ENCODE measurements at regions not wholly inside any gene's neighbourhood (a gene's known extent, or its start where the extent isn't known, plus 50 kb on each side); places are given as distances from the start of the nearest gene placed in this dataset.

DNA sequence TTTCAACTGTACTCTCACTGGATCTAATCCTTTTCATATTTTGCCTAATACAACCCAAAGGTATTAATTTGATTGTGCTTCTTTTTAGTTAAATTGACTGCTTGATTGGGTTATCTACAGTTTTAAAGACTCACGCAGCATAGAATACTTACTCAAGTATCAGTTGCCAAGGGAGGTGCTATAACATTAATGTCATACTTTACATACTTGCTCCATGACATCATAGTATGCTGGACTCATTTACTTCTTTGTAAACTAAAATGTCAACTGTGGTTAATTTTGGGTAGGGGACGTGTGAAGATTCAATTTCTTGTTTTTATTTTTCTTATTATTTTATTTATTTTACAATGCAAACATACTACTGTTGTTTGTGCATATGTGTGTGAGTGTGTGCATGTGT lies 716.2 kb upstream of the VRK2 start:
- in situ Hi-C loops (cut with HindIII; ENCODE audit: low pct_unique_long_range_greater_than_20kb, low sequenced_read_pairs) (no loop called here), intact Hi-C loops (cut with micrococcal nuclease; ENCODE audit: unreplicated experiment) (no loop called here)
- ATAC-seq: no peak
- Histone ChIP-seq H3K4me1 (ENCODE audit: control insufficient read depth, insufficient read depth, low read length) (no peaks in the 10 kb centered on the region), H3K27ac (ENCODE audit: low read length) (no peak overlapping the region), H3K36me3 (ENCODE audit: control insufficient read depth, insufficient read depth, low read length) (no peaks in the 10 kb centered on the region), H3K4me3 (ENCODE audit: low read depth in 2 of 2, low read length in 2 of 2) (no peak overlapping the region), H3K9me3 (ENCODE audit: control insufficient read depth, insufficient read depth, low read depth, low read length) (no peaks in the 10 kb centered on the region), H3K27me3 (ENCODE audit: control insufficient read depth, insufficient read depth, low read length) (no peaks in the 10 kb centered on the region)
- DNase-seq (ENCODE audit: low read depth, low spot score): no peak
- TF ChIP-seq, protein P1, sequence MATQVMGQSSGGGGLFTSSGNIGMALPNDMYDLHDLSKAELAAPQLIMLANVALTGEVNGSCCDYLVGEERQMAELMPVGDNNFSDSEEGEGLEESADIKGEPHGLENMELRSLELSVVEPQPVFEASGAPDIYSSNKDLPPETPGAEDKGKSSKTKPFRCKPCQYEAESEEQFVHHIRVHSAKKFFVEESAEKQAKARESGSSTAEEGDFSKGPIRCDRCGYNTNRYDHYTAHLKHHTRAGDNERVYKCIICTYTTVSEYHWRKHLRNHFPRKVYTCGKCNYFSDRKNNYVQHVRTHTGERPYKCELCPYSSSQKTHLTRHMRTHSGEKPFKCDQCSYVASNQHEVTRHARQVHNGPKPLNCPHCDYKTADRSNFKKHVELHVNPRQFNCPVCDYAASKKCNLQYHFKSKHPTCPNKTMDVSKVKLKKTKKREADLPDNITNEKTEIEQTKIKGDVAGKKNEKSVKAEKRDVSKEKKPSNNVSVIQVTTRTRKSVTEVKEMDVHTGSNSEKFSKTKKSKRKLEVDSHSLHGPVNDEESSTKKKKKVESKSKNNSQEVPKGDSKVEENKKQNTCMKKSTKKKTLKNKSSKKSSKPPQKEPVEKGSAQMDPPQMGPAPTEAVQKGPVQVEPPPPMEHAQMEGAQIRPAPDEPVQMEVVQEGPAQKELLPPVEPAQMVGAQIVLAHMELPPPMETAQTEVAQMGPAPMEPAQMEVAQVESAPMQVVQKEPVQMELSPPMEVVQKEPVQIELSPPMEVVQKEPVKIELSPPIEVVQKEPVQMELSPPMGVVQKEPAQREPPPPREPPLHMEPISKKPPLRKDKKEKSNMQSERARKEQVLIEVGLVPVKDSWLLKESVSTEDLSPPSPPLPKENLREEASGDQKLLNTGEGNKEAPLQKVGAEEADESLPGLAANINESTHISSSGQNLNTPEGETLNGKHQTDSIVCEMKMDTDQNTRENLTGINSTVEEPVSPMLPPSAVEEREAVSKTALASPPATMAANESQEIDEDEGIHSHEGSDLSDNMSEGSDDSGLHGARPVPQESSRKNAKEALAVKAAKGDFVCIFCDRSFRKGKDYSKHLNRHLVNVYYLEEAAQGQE (IDR thresholded peaks at IDR 0.05; ENCODE audit: insufficient read depth in 1 of 2, low read depth in 2 of 2, low read length in 1 of 2): no peak
- TF ChIP-seq TCF7L2 (IDR thresholded peaks at IDR 0.05; ENCODE audit: low read depth, low read length): no peak
- ChIA-PET POLR2A (no interaction called here), CTCF (interaction anchor here (0.7 kb wide), 1 partner anchor 42 kb away, joined by 3 read pairs; no protein-coding TSS in a partner anchor)
- BruUV-seq (replicated peaks): no TSS peak

DNA sequence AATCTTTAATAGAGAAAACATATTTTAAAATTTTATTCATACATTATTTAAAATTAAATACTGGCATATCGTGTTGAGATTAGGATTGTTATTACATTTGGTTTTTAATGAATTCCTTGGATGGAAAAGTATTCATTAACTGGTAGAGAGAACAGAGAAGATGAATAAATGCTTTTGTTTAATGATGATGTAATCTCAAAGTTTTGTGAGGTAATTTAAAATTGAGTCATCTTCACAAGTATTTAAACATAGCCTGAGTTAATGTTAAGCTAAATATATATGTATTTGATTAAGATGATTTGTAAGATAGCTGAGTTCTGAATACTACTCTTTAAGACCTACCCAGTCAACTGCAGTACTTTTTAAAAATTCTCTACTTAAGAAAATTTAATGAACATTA lies 713.4 kb upstream of the VRK2 start:
- ChIA-PET CTCF (no interaction called here), POLR2A (no interaction called here)
- no peak for ATAC-seq
- no peak overlapping the region for H3K4me3 ChIP-seq (ENCODE audit: low read depth in 2 of 2, low read length in 2 of 2)
- in situ Hi-C loops (cut with HindIII; ENCODE audit: low pct_unique_long_range_greater_than_20kb, low sequenced_read_pairs): no loop called here
- no peak for DNase-seq (ENCODE audit: low read depth, low spot score)
- no peaks in the 10 kb centered on the region for H3K36me3 ChIP-seq (ENCODE audit: control insufficient read depth, insufficient read depth, low read length)
- intact Hi-C loops (cut with micrococcal nuclease; ENCODE audit: unreplicated experiment): no loop called here
- H3K4me1 ChIP-seq (ENCODE audit: control insufficient read depth, insufficient read depth, low read length): no peaks in the 10 kb centered on the region
- no peak overlapping the region for H3K27ac ChIP-seq (ENCODE audit: low read length)
- no peaks in the 10 kb centered on the region for H3K9me3 ChIP-seq (ENCODE audit: control insufficient read depth, insufficient read depth, low read depth, low read length)
- no peaks in the 10 kb centered on the region for H3K27me3 ChIP-seq (ENCODE audit: control insufficient read depth, insufficient read depth, low read length)
- no TSS peak for BruUV-seq (replicated peaks)
- TF ChIP-seq TCF7L2 (IDR thresholded peaks at IDR 0.05; ENCODE audit: low read depth, low read length): no peak
- TF ChIP-seq, protein P1 (IDR thresholded peaks at IDR 0.05; ENCODE audit: insufficient read depth in 1 of 2, low read depth in 2 of 2, low read length in 1 of 2): no peak
- no peak for TF ChIP-seq SIN3A (IDR thresholded peaks at IDR 0.05; ENCODE audit: borderline replicate concordance, insufficient read depth, low read depth, low read length)
- TF ChIP-seq, protein P2, sequence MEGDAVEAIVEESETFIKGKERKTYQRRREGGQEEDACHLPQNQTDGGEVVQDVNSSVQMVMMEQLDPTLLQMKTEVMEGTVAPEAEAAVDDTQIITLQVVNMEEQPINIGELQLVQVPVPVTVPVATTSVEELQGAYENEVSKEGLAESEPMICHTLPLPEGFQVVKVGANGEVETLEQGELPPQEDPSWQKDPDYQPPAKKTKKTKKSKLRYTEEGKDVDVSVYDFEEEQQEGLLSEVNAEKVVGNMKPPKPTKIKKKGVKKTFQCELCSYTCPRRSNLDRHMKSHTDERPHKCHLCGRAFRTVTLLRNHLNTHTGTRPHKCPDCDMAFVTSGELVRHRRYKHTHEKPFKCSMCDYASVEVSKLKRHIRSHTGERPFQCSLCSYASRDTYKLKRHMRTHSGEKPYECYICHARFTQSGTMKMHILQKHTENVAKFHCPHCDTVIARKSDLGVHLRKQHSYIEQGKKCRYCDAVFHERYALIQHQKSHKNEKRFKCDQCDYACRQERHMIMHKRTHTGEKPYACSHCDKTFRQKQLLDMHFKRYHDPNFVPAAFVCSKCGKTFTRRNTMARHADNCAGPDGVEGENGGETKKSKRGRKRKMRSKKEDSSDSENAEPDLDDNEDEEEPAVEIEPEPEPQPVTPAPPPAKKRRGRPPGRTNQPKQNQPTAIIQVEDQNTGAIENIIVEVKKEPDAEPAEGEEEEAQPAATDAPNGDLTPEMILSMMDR (IDR thresholded peaks at IDR 0.05): no peak
- TF ChIP-seq POLR2AphosphoS5 (IDR thresholded peaks at IDR 0.05; ENCODE audit: low read depth, low read length): no peak

All from Panc1 (cell line).